HL-60 (cell line): ENCODE measurements at regions not wholly inside any gene's neighbourhood (a gene's known extent, or its start where the extent isn't known, plus 50 kb on each side); places are given as distances from the start of the nearest gene placed in this dataset.

Experiments used
- DNase-seq, 2 experiments: peaks; one replicate each; pipeline ENCODE4 v3.0.0-alpha.2; 2010 to 2020; ENCODE audit warnings: low read depth in 1 of 2, low spot score in 1 of 2
- H3K27ac ChIP-seq: fragments of 250-450 bp; sonication (Bioruptor Pico); replicated peaks from 2 replicates; pipeline ENCODE4 v1.5.1; 2020; ENCODE audit warnings: mild to moderate bottlenecking, moderate library complexity
- H3K27me3 ChIP-seq: fragments of 250-450 bp; sonication (Bioruptor Pico); 2 replicates; pipeline ENCODE4 v1.5.1; 2021; ENCODE audit warnings: mild to moderate bottlenecking, moderate library complexity; ENCODE audit not compliant: insufficient read depth, poor library complexity, severe bottlenecking
- H3K4me3 ChIP-seq: replicated peaks from 2 replicates; pipeline ENCODE4 v1.5.1; 2011; ENCODE audit warnings: mild to moderate bottlenecking, control low read depth, low read length; ENCODE audit not compliant: insufficient read depth
- GABPA ChIP-seq: IDR thresholded peaks from 2 replicates; pipeline ENCODE4 v1.6.1; 2012; ENCODE audit warnings: low read depth
- POLR2AphosphoS5 ChIP-seq: IDR thresholded peaks from 2 replicates; pipeline ENCODE4 v1.6.1; 2012; ENCODE audit warnings: low read depth
- SPI1 ChIP-seq: IDR thresholded peaks from 2 replicates; pipeline ENCODE4 v1.6.1; 2012; ENCODE audit warnings: low read depth, mild to moderate bottlenecking, borderline replicate concordance
- TF ChIP-seq, protein P1 (sequence below): IDR thresholded peaks from one replicate; pipeline ENCODE4 v1.5.1; 2011; ENCODE audit warnings: low read length, control low read depth, inconsistent platforms; ENCODE audit not compliant: insufficient read depth
- TF ChIP-seq, protein P2 (sequence below): IDR thresholded peaks from 2 replicates; pipeline ENCODE4 v1.6.1; 2012; ENCODE audit warnings: low read depth; ENCODE audit not compliant: insufficient replicate concordance

DNA sequence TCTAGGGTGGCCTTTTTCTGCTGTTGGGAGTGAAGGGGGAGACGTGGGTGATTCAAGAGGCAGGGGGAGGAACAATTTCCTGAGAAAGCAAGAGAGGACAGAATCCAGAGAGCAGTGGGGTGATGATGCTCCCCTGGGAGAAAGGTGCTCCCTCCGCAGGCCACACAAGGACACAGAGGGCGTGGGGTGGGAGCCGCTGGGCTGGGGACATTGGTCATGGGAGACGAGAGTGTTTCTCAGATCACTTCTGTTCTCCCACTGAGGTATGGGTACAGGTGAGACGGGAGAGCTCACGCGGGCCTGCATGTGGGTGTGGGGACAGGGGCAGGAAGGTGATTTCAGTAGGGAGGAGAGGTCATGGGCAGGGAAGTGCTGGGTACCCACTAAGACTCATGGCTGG is 259.5 kb upstream of the CTBP2 start:
- H3K27ac ChIP-seq: no peak overlapping the region
- no peak for DNase-seq
- no peak overlapping the region for H3K4me3 ChIP-seq
- no peaks in the 10 kb centered on the region for H3K27me3 ChIP-seq
- TF ChIP-seq, protein P1, sequence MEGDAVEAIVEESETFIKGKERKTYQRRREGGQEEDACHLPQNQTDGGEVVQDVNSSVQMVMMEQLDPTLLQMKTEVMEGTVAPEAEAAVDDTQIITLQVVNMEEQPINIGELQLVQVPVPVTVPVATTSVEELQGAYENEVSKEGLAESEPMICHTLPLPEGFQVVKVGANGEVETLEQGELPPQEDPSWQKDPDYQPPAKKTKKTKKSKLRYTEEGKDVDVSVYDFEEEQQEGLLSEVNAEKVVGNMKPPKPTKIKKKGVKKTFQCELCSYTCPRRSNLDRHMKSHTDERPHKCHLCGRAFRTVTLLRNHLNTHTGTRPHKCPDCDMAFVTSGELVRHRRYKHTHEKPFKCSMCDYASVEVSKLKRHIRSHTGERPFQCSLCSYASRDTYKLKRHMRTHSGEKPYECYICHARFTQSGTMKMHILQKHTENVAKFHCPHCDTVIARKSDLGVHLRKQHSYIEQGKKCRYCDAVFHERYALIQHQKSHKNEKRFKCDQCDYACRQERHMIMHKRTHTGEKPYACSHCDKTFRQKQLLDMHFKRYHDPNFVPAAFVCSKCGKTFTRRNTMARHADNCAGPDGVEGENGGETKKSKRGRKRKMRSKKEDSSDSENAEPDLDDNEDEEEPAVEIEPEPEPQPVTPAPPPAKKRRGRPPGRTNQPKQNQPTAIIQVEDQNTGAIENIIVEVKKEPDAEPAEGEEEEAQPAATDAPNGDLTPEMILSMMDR: no peak
- TF ChIP-seq, protein P2, sequence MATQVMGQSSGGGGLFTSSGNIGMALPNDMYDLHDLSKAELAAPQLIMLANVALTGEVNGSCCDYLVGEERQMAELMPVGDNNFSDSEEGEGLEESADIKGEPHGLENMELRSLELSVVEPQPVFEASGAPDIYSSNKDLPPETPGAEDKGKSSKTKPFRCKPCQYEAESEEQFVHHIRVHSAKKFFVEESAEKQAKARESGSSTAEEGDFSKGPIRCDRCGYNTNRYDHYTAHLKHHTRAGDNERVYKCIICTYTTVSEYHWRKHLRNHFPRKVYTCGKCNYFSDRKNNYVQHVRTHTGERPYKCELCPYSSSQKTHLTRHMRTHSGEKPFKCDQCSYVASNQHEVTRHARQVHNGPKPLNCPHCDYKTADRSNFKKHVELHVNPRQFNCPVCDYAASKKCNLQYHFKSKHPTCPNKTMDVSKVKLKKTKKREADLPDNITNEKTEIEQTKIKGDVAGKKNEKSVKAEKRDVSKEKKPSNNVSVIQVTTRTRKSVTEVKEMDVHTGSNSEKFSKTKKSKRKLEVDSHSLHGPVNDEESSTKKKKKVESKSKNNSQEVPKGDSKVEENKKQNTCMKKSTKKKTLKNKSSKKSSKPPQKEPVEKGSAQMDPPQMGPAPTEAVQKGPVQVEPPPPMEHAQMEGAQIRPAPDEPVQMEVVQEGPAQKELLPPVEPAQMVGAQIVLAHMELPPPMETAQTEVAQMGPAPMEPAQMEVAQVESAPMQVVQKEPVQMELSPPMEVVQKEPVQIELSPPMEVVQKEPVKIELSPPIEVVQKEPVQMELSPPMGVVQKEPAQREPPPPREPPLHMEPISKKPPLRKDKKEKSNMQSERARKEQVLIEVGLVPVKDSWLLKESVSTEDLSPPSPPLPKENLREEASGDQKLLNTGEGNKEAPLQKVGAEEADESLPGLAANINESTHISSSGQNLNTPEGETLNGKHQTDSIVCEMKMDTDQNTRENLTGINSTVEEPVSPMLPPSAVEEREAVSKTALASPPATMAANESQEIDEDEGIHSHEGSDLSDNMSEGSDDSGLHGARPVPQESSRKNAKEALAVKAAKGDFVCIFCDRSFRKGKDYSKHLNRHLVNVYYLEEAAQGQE: no peak
- no peak for TF ChIP-seq SPI1
- no peak for TF ChIP-seq POLR2AphosphoS5

DNA sequence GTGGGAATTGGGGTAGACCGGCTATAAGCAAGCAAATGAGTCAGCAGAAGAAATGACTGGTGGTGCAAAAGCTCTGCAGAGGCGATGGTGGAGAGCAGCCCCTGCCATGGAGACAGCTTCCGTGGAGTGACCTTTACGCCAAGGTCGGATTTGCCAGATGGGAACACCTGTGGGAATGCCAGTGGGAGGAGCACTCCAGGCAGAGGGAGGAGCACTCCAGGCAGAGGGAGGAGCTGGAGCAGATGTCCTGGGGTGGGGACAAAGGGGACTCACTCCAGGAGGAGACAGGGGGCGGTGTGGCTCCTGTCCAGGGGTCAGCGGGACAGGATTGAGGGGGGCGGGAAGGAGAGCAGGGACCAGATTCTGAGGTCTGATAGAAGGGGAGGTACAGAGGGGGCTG is 258.8 kb upstream of the CTBP2 start:
- DNase-seq: no peak
- no peak overlapping the region for H3K4me3 ChIP-seq
- no peak overlapping the region for H3K27ac ChIP-seq
- H3K27me3 ChIP-seq: no peaks in the 10 kb centered on the region
- no peak for TF ChIP-seq GABPA
- TF ChIP-seq POLR2AphosphoS5: no peak
- TF ChIP-seq, protein P1: no peak

DNA sequence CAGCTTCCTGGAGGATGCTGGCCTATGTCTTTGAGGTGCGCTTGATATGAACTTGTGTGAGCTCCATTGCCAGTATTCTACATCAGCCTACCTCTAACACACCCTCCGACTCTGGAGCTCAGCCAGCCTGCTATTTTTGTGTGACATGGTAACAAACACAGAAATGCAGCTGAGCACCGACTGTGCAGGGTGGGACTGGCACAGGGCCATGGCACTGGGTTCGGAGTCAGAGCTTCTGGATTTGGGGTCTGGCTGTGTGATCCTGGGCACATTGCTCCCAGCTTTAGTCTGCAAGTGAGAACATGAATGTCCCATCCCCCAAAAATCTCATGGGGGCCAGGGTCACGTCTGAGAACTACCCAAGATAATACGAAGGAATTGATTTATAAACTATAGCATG is 257.2 kb upstream of the CTBP2 start:
- Histone ChIP-seq H3K27ac (no peak overlapping the region), H3K4me3 (no peak overlapping the region), H3K27me3 (no peaks in the 10 kb centered on the region)
- no peak for DNase-seq
- TF ChIP-seq POLR2AphosphoS5 (no peak), SPI1 (no peak), GABPA (no peak)
- TF ChIP-seq, protein P2: no peak
- TF ChIP-seq, protein P1: no peak

DNA sequence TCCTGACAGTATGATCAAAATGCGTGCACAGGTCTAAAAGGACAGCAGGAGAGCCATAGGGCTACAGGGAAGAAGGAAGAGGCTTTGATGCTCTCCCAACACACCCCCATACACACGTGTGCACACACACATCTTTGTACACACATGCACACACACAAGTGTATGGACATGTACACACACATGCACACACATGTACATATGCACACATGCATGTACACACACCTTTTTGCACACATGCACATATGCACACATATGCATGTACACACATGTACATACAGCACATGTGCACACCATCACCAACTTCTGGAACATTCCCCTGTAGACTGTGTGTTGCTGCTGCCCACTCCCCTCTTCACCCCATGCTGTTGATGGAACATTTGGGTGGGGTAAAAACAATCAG is 255.6 kb upstream of the CTBP2 start:
- Histone ChIP-seq H3K27me3 (no peaks in the 10 kb centered on the region), H3K4me3 (no peak overlapping the region), H3K27ac (no peak overlapping the region)
- DNase-seq: no peak
- TF ChIP-seq, protein P2: no peak
- TF ChIP-seq POLR2AphosphoS5 (no peak), GABPA (no peak), SPI1 (no peak)
- TF ChIP-seq, protein P1: no peak
